A549 (cell line): ENCODE measurements at regions not wholly inside any gene's neighbourhood (a gene's known extent, or its start where the extent isn't known, plus 50 kb on each side); places are given as distances from the start of the nearest gene placed in this dataset.

ENCODE experiments used
- CBX8 ChIP-seq: fragments of 200-600 bp; sonication (generic); IDR thresholded peaks from 2 replicates; pipeline ENCODE4 v1.6.1; 2016
- CEBPB ChIP-seq, 2 experiments: fragments of >200 bp in 1 of 2; sonication (Bioruptor Twin) in 1 of 2; formaldehyde crosslinking in 1 of 2; IDR thresholded peaks; 2 replicates each; pipeline ENCODE4 v1.6.1; 2012 to 2016
- CHD2 ChIP-seq: fragments of 150-350 bp; IDR thresholded peaks from 2 replicates; pipeline ENCODE4 v1.6.1; 2014; ENCODE audit warnings: low read length; ENCODE audit not compliant: partially characterized antibody
- EP300 ChIP-seq, 2 experiments: fragments of >200 bp; sonication (Bioruptor Twin); formaldehyde crosslinking; IDR thresholded peaks; 2 replicates in 1 of 2; 3 replicates in 1 of 2; pipeline ENCODE4 v1.6.1; 2016 to 2017
- KDM5A ChIP-seq: fragments of 200-600 bp; sonication (generic); IDR thresholded peaks from 2 replicates; pipeline ENCODE4 v1.6.1; 2016; ENCODE audit warnings: antibody characterized with exemption, mild to moderate bottlenecking
- NPAS2 ChIP-seq: fragments of 250-450 bp; sonication (Bioruptor Pico); IDR thresholded peaks from 2 replicates; pipeline ENCODE4 v1.8.0; 2022; ENCODE audit warnings: mild to moderate bottlenecking, moderate library complexity, borderline replicate concordance
- POLR2A ChIP-seq: IDR thresholded peaks from 2 replicates; pipeline ENCODE4 v1.6.1; 2012; ENCODE audit warnings: mild to moderate bottlenecking, low read length
- RARB ChIP-seq: fragments of 250-450 bp; sonication (Bioruptor Pico); IDR thresholded peaks from 2 replicates; pipeline ENCODE4 v1.8.0; 2021; ENCODE audit warnings: mild to moderate bottlenecking, moderate library complexity
- REST ChIP-seq: fragments of 200-600 bp; sonication (generic); IDR thresholded peaks from 2 replicates; pipeline ENCODE4 v1.6.1; 2016; ENCODE audit warnings: antibody characterized with exemption, mild to moderate bottlenecking, moderate library complexity
- TF ChIP-seq, protein P1 (sequence below): fragments of >200 bp; sonication (Bioruptor Twin); formaldehyde crosslinking; IDR thresholded peaks from 3 replicates; pipeline ENCODE4 v1.5.1; 2016
- TF ChIP-seq, protein P2 (sequence below): fragments of >200 bp; sonication (Bioruptor Twin); formaldehyde crosslinking; IDR thresholded peaks from 2 replicates; pipeline ENCODE4 v1.6.1; 2016
- TF ChIP-seq, protein P3 (sequence below): fragments of >200 bp; sonication (Bioruptor Twin); formaldehyde crosslinking; IDR thresholded peaks from 3 replicates; pipeline ENCODE4 v1.6.1; 2016

- TF ChIP-seq, protein P1, sequence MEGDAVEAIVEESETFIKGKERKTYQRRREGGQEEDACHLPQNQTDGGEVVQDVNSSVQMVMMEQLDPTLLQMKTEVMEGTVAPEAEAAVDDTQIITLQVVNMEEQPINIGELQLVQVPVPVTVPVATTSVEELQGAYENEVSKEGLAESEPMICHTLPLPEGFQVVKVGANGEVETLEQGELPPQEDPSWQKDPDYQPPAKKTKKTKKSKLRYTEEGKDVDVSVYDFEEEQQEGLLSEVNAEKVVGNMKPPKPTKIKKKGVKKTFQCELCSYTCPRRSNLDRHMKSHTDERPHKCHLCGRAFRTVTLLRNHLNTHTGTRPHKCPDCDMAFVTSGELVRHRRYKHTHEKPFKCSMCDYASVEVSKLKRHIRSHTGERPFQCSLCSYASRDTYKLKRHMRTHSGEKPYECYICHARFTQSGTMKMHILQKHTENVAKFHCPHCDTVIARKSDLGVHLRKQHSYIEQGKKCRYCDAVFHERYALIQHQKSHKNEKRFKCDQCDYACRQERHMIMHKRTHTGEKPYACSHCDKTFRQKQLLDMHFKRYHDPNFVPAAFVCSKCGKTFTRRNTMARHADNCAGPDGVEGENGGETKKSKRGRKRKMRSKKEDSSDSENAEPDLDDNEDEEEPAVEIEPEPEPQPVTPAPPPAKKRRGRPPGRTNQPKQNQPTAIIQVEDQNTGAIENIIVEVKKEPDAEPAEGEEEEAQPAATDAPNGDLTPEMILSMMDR, result no peak
- TF ChIP-seq CBX8 (no peak), REST (no peak), KDM5A (no peak), CHD2 (no peak), RARB (CRISPR knock-in tag) (no peak), EP300 (IDR thresholded peaks at IDR 0.05) (no peak), POLR2A (no peak), NPAS2 (CRISPR knock-in tag) (no peak), CEBPB (IDR thresholded peaks at IDR 0.05) (no peak)
- TF ChIP-seq, protein P2, sequence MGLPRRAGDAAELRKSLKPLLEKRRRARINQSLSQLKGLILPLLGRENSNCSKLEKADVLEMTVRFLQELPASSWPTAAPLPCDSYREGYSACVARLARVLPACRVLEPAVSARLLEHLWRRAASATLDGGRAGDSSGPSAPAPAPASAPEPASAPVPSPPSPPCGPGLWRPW, result no peak
- TF ChIP-seq, protein P3, sequence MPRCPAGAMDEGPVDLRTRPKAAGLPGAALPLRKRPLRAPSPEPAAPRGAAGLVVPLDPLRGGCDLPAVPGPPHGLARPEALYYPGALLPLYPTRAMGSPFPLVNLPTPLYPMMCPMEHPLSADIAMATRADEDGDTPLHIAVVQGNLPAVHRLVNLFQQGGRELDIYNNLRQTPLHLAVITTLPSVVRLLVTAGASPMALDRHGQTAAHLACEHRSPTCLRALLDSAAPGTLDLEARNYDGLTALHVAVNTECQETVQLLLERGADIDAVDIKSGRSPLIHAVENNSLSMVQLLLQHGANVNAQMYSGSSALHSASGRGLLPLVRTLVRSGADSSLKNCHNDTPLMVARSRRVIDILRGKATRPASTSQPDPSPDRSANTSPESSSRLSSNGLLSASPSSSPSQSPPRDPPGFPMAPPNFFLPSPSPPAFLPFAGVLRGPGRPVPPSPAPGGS, result no peak
These were observed 166.2 kb upstream of the ASIC2 start for GRCh38 chr17:33459078-33459940.
